HL-60 (cell line): ENCODE measurements at regions not wholly inside any gene's neighbourhood (a gene's known extent, or its start where the extent isn't known, plus 50 kb on each side); places are given as distances from the start of the nearest gene placed in this dataset.

Experiments used
- POLR2AphosphoS5 ChIP-seq: IDR thresholded peaks from 2 replicates; pipeline ENCODE4 v1.6.1; 2012; ENCODE audit warnings: low read depth
- SPI1 ChIP-seq: IDR thresholded peaks from 2 replicates; pipeline ENCODE4 v1.6.1; 2012; ENCODE audit warnings: low read depth, mild to moderate bottlenecking, borderline replicate concordance
- TF ChIP-seq, protein P1 (sequence below): IDR thresholded peaks from one replicate; pipeline ENCODE4 v1.5.1; 2011; ENCODE audit warnings: low read length, control low read depth, inconsistent platforms; ENCODE audit not compliant: insufficient read depth

DNA sequence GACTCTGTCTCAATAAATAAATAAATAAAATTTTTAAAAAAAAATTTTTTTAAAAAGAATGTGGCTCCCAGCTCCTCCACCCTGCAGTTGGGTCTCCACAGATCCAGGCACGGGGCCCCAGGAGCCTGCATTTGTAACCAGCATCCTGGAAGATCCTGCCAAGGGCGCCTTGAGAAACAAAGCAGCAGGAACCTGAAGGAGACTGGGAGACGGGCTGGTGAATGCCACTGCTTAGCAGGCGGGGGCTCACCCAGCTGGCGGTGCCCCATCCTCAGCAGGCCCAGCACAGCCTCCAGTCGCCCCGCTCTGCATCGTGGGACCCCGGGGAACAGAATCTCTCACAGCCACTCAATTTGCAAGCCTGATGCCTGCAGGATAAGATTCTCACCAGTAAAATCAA, 187.5 kb upstream of the SALL3 start:
- TF ChIP-seq, protein P1, sequence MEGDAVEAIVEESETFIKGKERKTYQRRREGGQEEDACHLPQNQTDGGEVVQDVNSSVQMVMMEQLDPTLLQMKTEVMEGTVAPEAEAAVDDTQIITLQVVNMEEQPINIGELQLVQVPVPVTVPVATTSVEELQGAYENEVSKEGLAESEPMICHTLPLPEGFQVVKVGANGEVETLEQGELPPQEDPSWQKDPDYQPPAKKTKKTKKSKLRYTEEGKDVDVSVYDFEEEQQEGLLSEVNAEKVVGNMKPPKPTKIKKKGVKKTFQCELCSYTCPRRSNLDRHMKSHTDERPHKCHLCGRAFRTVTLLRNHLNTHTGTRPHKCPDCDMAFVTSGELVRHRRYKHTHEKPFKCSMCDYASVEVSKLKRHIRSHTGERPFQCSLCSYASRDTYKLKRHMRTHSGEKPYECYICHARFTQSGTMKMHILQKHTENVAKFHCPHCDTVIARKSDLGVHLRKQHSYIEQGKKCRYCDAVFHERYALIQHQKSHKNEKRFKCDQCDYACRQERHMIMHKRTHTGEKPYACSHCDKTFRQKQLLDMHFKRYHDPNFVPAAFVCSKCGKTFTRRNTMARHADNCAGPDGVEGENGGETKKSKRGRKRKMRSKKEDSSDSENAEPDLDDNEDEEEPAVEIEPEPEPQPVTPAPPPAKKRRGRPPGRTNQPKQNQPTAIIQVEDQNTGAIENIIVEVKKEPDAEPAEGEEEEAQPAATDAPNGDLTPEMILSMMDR, result no peak
- TF ChIP-seq POLR2AphosphoS5, result no peak
- TF ChIP-seq SPI1, result no peak
